Stimulated activated CD8-positive, alpha-beta memory T cell treated with anti-CD3 and anti-CD28 coated beads, Interleukin-15, amount 100 ng/mL, for 48 hours (primary cell): ENCODE measurements at regions not wholly inside any gene's neighbourhood (a gene's known extent, or its start where the extent isn't known, plus 50 kb on each side); places are given as distances from the start of the nearest gene placed in this dataset.
"Not testable (repeated sequence)": the region's sequence is repeated elsewhere in the genome, so short reads cannot be mapped to it uniquely, and the experiment has no call there.

Experiments
- DNase-seq, 2 donors: peaks; one replicate each; pipeline ENCODE4 v3.0.0-alpha.2; 2020; ENCODE audit warnings: low read depth in 2 of 2

DNA sequence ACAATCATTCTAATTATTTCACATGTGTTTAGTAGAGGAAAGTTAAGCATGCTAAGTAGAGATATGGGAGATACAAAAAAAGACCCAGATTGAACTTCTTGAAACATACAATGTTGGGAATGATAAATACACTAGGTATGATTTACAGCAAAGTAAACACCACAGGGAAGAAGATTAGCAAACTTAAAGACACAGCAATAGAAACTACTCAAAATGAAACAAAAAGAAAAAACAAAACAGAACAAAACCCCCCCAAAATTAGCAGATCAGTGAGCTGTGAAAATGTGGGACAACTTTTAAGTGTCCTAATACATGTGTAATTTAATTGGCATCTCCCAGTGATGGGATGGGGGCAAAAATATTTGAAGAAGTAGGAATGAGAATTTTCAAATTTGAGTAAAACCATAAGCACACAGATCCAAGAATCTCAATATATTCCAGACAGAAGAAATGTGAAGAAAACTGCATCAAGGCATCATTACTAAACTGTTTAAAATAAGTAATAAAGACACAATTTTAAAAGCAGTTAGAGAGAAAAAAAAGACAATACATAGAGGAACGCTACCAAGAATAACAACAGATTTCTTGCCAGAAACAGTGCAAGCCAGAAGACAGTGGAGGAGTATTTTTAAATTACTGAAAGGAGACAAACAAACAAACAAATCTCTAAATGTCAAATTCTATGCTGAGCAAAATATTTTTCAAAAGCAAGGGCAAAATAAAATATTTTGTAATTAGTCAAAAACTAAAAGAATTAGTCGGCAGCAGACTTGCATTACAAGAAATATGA, 473.7 kb downstream of the QKI start:
- no peak for DNase-seq

DNA sequence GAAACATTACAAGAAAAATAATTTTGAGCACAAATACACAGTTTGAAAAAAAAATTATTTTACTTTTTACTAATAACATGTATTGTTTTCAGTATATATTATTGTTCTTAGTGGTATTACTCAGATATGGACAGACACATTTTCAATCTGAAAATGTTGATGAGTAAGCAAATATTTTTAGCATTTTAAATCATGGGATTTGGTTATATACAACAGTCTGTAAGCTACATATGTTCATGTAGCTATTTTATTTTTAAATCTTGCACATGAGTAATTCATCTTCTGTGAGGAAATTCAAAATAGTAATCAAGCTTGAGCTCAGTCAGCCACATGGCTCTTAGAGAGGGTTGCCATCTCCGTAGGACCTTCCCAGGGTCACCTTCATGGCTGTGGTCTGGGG, 471.9 kb downstream of the QKI start:
- no peak for DNase-seq

DNA sequence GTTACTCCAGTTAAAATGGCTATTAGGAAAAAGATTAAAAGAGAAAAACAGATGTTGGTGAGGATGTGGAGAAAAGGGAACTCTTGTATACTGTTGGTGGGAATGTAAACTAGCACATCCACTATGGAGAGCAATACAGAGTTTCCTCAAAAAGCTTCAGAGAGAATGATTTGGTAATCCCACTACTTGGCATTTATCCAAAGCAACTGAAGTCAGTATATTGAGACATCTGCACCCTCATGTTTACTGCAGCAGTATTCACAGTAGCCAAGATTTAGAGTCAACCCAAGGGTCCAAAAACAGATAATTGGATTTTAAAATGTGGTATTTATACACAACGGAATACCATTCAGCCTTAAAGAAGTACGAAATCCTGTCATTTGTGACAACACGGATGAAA, 469.5 kb downstream of the QKI start:
- no peak for DNase-seq

DNA sequence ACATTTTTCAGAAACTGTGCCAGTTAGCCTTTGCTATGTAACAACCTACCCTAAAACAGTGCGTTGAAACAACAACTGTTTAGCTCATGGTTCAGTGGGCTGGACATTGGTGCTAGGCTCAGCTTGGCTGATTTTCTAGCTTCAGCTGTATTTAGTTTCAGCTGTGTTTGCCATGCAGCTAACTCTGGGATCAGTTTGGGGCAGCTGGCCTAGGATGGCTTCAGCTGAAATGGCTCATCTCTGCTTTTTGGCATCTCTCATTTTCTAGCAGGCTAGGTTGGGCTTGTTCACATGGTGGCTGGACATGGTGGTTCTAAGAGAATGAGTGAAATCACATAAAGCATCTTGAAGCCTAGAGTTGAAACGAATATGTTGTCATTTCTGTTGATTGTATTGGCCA, 464.2 kb downstream of the QKI start:
- DNase-seq = no peak

DNA sequence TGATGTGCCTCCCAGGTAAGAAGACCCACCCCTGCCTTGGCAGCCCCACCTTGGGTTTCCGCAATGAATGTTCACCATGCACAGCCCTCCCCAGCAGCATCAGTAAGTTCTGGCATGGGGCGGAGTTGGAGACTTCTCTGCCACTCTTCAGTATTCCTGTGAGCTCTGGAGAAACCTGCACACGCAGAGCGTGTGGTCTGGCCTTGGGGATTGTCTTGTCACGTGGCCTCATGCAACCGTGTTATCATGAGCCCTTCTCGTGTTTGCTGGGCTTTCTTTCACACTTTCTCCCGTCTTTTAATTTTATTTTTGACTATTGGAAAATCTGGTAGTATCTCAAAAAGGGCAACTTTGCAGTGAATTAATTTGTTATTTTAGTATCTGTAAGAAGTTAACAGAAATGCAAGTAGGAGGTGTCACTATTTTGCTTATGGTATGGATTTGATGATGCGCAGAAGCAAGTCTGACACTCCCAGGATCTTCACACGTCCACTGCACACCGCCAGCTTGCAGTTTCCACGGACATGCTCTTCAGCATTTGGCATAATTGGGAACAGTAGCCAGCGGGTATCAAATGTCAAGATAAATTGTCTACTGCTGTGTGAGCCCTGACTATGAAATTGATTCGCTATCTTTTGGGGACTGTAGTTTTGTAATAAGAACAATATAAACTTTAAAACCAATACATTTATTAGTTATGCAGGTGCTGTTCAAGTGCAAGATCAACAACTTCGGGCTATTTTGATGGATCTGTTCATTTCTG, 463.5 kb downstream of the QKI start:
- no peak for DNase-seq

DNA sequence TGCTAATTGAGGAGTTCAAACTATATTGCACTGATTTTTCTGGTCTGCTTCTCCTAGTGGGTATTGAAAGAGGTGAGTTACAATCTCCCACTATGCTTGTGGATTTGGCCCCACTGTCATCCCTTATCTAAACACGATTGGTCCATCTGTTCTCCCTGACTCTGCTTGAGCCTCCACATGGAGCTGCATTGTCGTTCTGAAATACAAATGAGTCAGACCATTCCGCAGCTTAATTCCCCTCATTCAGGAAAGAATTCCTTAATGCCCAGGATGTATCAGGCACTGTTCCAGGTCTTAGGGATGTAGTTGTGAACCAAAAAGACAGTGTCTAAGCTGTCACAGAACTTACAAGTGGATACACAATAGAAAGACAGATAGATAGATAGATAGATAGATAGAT, 461.9 kb downstream of the QKI start:
- DNase-seq = no peak

DNA sequence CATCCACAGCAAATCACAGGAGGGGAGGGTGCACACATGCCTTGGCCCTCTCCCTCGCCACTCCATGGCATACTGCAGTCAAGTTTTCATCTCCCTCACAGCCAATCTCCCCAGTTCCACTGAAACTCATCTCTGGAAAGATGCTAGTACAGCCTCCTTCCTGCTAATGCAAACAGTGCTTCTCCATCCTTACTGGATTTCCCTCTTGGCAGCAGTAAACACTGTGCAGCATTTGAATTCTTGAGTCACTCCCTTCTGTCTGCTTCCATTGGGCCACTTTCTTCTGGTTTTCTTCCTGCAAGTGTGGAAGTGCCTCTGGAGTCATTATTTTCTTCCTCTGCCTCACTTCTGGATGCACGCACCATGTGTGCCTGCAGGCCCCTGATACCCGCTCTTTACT, 460.3 kb downstream of the QKI start:
- no peak for DNase-seq

DNA sequence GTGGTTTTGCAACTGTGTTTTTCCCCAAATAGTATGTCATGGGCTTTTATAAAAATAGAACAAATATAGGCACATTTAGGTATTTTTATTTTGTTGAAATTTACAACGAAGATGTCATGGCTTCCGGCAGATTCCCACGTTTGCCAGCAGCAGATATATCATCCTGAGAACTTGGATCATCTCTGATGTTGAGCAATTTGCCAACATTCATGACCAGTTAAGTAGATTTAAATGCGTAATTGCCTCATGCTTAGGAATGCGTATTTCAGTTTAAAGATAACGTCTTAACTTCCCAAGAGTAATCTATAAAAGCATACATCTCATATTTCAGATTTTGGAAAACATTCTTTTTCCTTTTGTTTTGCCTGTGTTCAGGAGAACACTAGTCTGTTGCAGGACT, 457.8 kb downstream of the QKI start:
- no peak for DNase-seq

DNA sequence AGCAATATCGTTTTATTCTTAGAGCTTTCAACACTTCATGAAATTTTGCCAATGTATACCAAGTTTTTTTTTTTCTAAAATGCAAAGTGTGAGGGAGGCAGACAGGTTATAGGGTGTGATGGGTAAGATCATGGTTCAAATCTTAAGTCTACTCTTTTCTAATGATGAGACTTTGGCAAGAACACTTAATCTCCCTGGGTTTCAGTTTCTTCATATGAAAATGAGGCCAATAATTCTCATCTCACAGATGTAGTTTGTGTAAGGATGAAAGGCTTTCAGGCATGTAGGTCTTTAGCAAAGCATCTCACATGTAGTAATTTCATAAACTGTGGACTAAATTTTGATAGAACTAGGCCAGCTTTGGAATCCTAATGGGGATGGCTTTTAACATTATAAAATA, 457.1 kb downstream of the QKI start:
- no peak for DNase-seq

DNA sequence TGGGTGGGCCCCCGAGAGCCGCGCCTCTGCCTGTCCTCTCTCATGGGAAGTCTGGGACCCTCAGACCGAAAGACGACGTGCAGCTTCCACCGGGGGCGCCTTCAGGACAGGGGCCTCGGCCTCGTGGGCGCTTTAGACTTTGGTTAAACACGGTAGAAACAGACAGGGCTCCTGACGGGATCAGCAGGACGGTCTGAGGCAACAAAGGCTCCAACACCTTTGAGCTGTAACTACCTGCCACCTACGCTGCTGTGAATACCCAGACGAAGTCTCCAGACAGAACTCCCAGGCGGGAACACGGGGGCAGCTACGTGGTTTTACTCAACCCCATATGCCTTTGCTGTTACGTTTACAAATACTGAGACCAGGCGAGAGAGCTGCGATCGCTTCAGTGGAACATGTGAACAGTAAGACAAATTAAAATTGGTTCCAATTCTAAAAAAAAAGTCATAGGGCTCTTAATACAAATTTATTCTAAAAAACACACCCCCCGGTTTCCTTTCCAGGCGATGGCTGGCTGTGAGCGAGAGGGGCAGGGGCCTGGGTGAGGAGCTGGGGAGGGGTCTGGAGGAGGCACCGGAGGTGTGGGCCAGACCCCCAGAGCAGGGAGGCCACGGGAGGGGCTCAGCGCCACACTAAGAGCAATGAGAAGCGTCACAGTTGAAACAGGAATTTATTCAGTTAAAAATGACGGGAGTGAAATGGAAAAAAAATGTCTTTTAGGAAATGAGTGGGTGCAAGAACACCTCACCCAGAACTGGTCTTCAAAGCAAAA, 453.2 kb downstream of the QKI start:
- DNase-seq = no peak

DNA sequence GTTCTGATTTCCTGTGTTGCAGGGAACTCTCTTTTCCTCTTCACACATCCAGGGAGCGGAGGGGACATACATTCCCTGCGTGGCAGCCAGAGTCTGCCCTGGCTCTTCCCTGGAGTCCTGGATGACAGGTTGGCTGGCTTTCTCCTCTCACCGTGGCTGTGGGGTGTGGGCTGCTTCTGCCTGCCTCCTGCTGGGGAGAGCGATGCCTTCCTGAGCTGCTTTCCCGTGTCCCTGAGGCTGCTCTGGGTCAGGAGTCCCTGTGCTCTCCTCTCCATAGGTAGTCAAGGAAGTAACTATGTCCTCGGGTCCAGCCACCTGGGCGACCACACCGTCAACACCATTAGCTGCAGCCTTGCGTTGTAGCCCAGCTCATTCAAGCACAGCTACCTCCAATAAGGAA, 451.7 kb downstream of the QKI start:
- no peak for DNase-seq

DNA sequence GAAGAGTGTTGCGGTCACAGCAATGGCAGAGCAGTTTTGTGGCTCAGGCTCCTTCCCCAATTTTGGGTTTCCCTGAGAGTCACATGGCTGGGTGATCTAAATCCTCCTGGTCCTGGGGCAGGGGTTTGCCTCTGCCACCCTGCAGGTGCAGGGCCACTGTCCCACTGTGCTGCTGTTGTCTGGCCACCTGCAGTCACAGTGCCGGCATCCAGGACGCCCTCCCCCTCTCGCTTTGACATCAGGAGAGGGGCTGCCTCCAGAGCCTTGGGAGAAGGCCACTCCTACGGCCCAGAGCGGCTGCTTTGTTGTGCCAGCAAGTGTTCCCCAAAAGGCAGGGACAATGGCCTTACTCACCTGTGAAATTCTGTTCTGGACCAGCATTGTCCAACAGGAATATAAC, 449.0 kb downstream of the QKI start:
- no peak for DNase-seq

DNA sequence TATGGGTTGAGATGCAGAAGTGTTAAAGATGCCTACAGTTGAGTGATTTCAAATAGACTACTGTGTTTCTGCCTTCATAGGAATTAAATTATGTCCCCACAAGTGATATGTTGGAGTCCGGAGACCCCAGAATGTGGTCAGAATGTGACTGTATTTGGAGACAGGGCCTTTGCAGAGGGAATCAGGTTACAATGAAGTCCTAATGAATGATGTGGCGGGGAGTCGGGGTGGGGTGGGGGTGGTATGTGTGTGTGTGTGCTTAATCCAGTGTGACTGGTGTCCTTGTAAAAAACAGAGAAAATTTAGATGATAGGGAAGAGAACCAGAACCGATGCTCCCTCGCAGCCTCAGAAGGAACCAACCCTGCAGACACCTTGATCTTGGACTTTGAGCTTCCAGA, 448.2 kb downstream of the QKI start:
- DNase-seq = no peak

DNA sequence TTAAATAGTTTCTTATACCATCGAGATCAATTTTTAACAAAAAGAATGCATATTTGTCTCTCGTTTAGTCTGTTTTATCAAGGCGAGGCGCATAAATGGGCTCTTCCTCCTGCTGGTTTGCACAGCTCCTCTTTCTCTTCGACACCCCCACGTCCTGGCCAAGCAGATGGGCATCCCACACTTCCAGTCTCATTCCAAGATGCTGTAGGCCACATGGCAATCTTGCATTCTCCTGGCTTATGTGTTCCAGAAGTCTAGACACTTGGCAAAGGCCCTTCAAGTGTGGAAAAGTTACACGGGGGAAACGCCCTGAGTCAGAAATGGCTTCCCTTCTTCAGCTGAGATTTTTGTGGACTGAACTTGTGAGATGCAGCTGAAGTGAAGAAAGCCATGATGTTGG, 447.1 kb downstream of the QKI start:
- no peak for DNase-seq

DNA sequence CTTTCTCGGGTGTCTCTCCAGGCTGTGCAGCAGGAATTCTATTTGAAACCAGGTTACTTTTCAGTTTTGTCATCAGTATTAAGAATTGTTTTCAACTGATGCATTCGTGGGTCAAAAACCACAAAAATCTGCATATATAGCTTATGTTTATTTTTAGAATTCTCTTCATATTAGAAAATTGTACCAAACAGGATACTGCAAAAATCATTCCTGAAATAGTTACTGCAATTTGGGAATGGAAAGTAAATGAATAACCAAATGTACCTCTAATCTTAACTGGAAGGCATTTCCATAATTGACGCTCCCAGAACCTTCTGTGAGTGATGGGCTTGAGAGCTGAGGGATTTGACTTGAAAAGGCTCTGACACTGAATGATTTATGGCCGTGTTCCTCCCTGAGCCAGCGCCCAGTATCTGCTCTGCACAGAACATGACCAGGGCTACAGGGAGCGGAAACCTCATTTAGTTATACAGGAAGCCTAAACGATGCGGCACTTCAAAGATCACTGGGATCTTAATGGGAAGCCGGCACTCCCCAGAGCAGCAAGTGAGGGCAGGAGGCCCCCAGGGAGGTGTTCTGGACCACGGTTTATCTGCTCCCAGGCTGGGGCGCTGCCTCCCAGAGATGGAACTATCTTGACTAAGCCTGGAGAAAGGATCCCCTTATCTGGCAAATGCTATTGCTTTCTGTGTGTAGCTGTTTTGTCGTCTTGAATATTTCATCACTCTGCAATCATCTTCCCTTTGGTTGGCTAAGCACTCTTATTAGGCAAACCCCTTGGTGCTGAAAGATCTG, 446.0 kb downstream of the QKI start:
- no peak for DNase-seq

DNA sequence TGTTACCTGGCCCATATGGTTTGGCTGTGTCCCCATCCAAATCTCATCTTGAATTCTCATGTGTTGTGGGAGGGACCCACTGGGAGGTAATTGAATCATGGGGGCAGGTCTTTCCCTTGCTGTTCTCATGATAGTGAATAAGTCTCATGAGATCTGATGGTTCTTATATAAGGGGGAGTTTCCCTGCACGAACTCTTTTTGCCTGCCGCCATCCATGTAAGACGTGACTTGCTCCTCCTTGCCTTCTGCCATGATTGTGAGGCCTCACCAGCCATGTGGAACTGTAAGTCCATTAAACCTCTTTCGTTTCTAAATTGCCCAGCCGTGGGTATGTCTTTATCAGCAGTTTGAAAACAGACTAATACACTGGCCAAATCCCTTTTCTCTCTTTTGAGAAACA, 444.4 kb downstream of the QKI start:
- DNase-seq = not testable (repeated sequence)

DNA sequence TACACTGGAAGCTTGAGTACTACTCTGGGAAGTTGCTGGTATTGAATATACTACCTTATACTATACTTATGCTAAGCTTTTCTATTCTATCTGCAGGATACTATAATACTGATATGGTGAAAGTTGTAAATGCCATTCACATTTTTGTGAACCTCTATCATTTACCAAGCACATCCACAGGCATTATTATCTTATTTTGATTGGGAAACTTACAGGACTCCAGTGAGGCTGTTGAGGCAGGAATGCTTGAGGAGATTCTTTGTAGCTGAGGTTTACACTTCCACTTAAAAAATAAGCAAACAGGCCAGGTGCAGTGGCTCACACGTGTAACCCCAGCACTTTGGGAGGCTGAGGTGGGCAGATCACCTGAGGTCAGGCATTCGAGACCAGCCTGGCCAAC, 442.9 kb downstream of the QKI start:
- DNase-seq = no peak

DNA sequence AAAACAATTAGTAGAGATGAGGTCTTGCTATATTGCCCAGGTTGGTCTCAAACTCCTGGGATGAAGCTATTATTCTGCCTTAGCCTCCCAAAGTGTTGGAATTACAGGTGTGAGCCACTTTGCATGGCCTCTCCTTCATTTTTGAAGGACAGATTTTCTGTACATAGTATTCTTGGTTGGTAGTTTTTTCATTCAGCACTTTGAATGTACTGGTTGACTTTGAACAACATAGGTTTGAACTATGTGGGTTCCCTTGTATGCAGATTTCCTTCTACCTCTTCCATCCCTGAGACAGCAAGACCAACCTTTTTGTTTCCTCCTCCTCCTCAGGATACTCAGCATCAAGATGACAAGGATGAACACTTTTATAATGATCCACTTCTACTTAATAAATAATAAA, 436.4 kb downstream of the QKI start:
- no peak for DNase-seq

DNA sequence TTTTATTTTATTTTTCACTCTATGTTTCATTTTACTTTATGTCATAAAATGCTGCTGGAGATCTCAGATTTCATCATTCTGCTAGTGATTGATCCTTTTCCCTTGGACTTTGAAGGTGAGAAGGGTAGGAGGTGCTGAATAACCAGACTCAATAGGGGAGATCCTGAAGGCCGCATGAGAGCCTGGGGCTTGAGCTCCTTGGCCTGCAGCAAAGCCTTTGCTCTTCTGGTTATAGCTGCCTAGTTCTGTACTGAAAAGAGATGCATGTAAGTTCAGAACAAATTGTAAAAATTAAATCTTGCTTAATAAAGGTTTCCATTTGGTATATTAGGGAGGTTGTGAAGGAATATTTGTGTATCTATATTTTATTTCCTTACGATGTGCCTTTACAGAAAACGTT, 430.2 kb downstream of the QKI start:
- DNase-seq = no peak

DNA sequence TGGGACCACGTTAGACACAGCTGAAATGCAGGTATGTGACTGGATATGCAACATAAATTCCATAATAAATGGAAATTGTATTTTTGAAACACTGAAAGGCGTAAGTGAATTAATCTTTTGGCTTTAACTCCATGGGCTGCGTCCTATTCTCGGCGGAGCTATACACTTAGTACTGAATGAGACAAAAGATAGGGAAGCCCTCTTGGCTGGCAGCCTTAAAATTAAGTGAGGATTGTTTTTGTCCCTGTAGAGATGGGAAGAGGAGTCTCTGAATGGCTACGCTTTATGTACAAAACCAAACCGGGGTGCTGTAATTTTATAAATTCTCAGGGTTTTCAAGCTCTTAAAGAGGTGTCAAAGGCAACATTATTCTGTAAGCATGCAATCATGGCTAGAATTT, 429.8 kb downstream of the QKI start:
- DNase-seq = no peak

DNA sequence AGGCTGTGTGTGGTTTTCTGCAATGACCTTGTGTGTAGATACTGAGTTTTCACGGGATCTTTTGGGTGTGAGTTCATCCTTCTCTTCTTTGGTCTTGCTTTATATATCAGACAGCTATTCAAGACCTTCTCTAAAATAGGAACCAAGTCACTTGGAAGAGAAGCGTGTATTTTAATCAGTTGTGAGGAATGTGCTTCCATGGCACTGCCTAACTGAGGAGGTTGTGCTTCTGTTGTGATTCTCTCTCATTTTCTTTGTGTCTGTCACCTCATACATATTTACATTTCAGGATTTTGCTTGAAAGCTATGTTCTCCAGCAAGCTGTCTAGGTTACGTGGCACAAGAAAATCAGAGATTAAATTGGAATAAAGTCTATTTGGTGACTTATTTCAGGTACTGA, 428.7 kb downstream of the QKI start:
- DNase-seq = no peak

DNA sequence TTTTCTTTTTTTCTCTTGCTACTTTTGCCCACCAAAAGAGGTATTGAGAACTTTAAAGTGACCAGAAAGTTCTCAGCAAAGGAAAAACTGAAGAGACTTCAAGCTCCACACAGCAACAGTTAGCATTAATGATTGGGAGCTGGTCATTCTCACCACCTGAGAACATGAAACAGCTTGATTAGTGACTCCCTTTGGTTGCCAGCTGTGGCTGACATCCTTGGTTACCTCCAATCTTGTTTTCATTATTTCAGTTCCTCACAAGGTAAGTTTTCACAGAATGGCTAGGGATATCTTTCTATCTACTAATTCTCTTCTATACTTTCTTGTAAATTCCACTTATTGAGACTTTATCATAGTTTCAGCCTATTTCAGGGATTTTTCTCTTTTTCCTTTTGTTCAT, 427.9 kb downstream of the QKI start:
- DNase-seq = no peak
